T-helper 2 cell (primary cell): ENCODE measurements at regions not wholly inside any gene's neighbourhood (a gene's known extent, or its start where the extent isn't known, plus 50 kb on each side); places are given as distances from the start of the nearest gene placed in this dataset.
"Not testable (repeated sequence)": the region's sequence is repeated elsewhere in the genome, so short reads cannot be mapped to it uniquely, and the experiment has no call there.

Experiments
- DNase-seq, 5 experiments: peaks; one replicate each; pipeline versions ENCODE4 v3.0.0 to v3.0.0-alpha.2; 2012 to 2022

- DNase-seq = no peak
Measured at GRCh38 chr5:108696951-108697715, 50.6 kb upstream of the FER start.

DNA sequence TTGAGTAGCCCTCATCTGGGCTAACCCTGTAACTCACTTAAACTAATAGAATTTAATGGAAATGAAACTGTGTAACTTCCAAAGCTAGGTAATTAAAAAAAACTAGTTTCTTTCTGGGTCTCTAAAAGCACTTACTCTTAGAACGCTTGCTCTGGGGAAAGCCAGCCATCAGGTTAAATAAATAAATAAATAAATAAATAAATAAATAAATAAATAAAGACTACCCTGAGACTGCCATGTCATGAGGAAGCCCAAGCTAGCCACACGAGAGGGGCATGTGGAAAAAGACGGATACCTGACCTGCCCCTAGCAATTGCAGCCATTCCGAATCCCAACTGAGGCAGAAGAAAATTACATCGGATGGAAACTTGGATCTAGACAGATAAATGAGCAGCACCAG lies 51.3 kb upstream of the FER start:
- no peak for DNase-seq

DNA sequence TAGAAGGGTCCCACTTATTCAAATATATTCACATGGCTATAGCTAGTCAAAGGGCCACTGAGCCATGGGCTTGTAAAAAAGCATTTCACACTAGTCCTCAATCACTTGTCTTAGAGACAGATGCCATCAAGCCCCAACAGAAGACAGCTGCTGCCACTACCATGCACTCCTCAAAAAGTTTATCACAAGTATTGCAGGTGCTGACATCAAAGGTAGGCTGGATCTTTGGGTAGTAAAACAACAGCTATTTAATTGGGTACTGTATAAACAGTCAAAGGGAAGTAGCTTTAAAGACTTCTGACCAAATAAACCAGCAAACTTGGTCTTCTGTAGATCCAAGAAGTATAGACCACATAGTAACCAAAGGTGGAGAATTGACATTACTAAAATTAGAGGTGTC lies 59.2 kb upstream of the FER start:
- DNase-seq = no peak

GRCh38 chr5:108687595-108688200 lies 60.0 kb upstream of the FER start:
- no peak for DNase-seq

GRCh38 chr5:108686676-108687075 lies 61.0 kb upstream of the FER start:
- no peak for DNase-seq

DNA sequence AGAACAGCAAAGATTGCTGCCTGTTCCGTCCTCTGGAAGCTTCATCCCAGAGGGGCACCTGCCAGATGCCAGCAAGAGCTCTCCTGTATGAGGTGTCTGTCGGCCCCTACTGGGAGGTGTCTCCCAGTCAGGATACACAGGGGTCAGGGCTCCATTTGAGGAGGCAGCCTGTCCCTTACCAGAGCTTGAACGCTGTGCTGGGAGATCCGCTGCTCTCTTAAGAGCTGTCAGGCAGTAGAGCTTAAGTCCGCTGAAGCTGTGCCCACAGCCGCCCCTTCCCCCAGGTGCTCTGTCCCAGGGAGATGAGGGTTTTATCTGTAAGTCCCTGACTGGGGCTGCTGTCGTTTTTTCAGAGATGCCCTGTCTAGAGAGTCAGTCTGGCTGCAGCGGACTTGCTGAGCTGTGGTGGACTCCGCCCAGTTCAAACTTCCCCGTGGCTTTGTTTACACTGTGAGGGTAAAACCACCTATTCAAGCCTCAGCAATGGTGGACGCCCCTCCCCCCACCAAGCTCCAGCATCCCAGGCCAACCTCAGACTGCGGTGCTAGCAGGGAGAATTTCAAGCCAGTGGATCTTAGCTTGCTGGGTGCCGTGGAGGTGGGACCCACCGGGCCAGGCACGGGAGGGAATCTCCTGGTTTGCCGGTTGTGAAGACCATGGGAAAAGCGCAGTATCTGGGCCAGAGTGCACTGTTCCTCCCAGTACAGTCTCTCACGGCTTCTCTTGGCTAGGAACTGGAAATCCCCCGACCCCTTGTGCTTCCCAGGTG lies 62.1 kb upstream of the FER start:
- not testable (repeated sequence) for DNase-seq

DNA sequence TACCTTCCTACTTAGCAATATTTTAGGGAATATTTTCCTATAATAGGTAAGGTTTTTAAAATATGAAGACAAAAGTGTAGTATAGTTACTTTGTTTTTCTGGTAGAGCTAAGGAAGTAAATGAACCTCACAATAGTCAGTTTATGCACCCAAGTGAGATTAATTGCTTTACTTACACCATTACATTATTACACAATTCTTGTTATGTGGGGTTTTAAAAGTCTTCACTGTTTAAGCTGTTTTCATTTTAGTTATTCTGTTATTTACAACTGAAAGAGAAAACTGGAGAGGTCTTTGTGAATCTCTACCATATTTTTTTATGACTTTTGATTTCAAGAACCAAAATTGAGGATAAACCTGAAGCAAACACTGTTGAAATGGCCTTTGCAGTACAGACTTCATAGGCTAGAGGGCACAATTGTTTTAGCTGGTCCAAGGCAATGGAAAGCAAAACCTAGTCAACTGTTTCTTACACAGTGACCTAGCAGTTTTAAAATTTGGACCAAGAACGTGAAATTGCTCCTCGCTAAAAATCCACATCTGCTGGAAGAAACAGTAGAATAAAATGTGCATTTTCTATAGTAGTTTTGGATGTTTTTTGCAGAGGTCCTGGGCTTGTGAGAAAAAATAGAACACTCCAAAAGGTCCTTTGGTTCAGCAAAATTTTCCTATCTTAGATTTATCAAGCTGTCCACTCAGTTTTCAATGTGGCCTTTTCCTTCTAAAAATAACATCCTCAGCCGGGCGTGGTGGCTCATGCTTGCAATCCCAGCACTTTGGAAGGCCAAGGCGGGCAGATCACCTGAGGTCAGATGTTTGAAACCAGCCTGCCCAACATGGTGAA lies 66.4 kb upstream of the FER start:
- peak in 1 of 5 experiments; percentile 45 for DNase-seq

DNA sequence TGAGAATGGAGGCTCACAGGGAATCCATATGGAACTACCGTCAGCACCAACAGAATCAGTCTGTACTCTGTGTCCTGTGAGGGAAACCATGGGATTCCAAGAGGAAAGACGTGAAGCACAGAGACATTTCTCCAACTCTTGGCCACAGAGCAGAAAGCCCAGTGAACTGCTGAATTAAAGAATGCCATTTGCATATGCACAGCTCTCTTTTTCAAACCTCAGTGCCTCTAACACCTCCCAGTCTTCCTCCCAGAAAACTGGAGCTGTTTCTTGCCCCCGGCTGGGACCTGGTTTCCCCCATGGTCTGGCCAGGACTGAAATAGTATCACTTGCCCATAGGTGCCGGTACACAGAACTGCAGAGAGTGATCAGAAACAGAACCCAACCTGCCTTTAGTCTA lies 69.6 kb upstream of the FER start:
- no peak for DNase-seq

- no peak for DNase-seq
Measured at GRCh38 chr5:108675736-108676135, 72.0 kb upstream of the FER start.

- DNase-seq = no peak
Measured at GRCh38 chr5:108672639-108673038, 75.1 kb upstream of the FER start.

DNA sequence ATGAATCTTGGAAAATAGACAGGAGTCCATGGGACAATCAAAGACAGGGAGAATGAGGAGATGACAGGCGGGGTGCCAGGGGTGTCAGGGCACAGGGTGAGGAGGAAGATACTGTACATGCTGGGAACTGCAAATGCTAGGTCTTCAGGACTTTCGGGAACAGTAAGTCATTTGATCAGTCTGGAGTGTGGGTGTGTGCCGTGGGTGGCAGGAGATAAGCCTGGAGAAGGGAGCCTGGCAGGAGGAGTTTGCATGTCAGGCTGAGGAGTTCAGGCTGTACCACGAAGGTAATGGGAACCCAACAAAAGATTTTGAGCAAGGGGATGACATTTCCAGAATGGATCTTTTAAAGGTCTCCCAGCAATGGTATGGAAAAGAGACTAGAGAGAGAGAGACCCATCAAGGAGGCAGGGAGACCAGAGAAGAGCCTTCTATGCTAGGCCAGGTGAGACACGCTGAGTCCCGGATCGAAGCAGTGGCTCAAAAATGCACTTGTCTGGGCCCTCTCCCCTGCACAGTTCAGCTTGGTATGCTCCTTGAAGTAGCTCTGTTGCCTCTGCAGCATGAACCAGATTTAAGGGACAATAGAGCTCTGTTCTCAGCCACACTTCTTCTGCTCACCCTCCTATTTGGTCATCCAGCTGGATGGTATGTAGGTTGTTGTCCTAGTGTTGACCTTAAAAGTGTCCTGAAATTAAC lies 77.0 kb upstream of the FER start:
- DNase-seq = no peak

DNA sequence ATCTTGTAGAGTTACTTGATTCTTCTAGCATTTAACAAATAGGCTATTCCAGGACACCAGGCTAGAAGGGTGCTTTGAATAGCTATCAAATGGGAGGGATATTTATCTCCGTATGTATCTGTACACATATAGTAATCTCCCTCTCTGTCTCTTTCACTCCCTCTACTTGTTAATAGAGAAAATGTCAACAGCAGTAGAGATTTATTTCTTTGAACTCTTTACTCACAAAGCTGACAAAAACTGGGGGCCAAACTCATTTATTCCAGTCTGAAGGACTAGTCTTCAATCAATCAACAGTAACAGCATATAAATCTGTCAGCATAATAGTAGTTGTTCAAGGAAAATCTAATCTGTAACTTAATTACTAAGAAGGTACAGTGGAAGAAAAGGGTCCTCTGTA lies 78.2 kb upstream of the FER start:
- DNase-seq = no peak

DNA sequence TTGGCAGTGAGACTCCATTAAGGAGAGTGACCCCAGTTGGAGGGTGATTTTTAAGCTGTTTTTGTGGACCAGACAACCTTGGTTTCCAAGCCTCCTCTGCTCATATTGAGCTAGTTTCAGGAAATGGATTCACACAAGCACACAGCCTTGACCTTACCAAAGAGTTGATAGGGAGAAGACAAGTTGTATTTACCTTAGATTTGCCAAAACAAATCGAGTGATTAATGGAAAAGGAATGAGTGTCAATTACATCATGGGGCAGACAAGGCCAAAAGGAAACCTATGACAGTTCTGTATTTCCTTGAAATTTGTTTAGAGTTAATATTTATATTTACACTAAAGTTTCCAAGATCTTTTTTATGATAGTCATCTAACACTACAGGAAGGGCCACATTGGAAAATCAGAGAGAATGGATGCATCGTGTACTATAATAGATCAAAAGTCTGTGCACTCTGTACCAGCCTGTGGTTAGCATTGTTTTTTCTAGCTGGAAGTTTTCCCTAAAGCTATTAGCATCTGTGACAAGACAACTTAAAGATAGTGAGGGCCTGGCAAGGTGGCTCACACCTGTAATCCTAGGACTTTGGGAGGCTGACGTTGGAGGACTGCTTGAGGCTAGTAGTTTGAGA lies 86.0 kb upstream of the FER start:
- no peak for DNase-seq

- DNase-seq = no peak
Measured at GRCh38 chr5:108661024-108661423, 86.7 kb upstream of the FER start.

GRCh38 chr5:108660291-108660690 lies 87.4 kb upstream of the FER start:
- DNase-seq = no peak

GRCh38 chr5:108659531-108659930 lies 88.2 kb upstream of the FER start:
- DNase-seq = no peak

- no peak for DNase-seq
Measured at GRCh38 chr5:108655750-108656450, 91.8 kb upstream of the FER start.

DNA sequence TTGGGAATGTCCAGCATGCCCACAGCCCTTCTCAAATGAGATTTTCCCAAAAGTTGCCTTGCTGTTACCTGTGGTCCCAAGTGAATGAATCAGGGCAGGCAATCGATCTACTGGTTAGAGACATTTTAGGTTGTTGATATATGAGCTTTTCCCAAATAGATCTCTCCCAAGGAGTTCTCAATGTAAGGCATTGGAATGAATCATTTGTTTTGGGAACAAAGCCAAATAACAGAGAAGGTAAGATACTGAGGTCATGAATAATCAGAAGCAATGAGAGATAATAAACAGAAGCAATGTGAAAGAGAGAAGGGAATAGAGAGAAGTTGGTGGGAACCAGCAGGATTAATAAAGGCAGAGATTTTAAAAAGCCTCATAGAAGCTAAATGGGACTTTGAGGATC lies 93.6 kb upstream of the FER start:
- DNase-seq = no peak

DNA sequence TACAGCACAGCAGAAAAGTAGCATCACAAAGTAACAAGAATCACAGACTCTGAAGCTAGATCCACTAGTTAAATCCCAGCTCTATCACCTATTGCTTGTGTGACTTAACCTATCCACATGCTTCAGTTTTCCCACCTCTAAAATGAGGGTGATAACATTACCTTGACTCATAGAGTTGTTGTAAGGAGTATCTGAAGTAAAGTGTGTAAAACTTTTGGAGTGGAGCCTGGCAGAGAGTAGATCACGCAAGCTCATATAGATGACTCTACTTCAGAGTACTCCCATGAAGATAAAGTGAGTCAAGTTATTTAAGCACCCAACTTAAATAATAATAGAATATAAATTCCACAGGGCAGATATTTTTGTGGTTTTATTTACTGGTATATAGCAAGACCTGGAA lies 94.5 kb upstream of the FER start:
- no peak for DNase-seq

- no peak for DNase-seq
Measured at GRCh38 chr5:108650997-108651396, 96.7 kb upstream of the FER start.

DNA sequence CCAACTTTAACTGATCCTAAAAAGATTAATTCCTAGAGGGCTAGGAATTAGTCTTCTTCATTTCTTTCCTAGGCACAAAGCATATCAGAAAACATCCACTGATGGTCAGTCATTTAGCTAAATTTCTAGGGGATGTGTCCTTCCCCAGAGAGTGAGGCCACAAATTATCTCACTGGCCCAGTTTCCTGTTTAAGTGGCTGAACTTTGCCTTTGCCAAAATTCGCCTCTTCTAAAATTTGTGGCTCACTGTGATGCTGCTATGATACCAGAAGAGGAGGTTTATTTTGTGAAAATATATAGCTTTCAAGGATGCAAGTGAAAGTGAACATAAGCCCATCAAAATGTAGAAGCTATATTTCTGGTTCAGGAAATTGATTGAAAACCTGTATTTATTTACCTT lies 98.1 kb upstream of the FER start:
- DNase-seq = no peak
